ENCODE measurements at regions not wholly inside any gene's neighbourhood (a gene's known extent, or its start where the extent isn't known, plus 50 kb on each side); places are given as distances from the start of the nearest gene placed in this dataset.

DNA sequence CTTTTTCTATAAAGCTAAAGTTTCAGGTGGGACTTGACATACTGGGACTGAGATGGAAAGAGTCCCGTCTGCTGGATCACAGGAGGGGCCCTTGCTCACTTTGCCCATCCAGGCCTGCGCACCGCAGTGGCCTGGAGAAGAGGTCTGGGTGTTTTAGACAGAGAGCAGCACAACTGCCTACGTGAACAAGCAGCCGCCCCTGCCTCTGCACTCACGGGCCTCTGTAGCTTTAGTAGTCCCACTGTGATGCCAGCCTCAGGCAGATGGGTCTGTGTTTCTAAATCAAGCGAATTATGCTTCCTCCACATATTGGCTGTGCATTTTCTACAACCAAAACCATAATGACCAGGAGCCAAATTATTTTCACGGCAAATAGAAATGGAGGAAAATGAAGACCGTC, 184.8 kb upstream of the FOXQ1 start:
- TF ChIP-seq, protein P1, sequence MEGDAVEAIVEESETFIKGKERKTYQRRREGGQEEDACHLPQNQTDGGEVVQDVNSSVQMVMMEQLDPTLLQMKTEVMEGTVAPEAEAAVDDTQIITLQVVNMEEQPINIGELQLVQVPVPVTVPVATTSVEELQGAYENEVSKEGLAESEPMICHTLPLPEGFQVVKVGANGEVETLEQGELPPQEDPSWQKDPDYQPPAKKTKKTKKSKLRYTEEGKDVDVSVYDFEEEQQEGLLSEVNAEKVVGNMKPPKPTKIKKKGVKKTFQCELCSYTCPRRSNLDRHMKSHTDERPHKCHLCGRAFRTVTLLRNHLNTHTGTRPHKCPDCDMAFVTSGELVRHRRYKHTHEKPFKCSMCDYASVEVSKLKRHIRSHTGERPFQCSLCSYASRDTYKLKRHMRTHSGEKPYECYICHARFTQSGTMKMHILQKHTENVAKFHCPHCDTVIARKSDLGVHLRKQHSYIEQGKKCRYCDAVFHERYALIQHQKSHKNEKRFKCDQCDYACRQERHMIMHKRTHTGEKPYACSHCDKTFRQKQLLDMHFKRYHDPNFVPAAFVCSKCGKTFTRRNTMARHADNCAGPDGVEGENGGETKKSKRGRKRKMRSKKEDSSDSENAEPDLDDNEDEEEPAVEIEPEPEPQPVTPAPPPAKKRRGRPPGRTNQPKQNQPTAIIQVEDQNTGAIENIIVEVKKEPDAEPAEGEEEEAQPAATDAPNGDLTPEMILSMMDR (IDR thresholded peaks at IDR 0.05) = no peak
- TF ChIP-seq POLR2A (IDR thresholded peaks at IDR 0.05) = no peak

All from breast epithelium (tissue), 3 donors.